ENCODE measurements at regions not wholly inside any gene's neighbourhood (a gene's known extent, or its start where the extent isn't known, plus 50 kb on each side); places are given as distances from the start of the nearest gene placed in this dataset.

GRCh38 chrX:15143825-15144121, 126.1 kb downstream of the ASB9 start:
- TF ChIP-seq, protein P1, sequence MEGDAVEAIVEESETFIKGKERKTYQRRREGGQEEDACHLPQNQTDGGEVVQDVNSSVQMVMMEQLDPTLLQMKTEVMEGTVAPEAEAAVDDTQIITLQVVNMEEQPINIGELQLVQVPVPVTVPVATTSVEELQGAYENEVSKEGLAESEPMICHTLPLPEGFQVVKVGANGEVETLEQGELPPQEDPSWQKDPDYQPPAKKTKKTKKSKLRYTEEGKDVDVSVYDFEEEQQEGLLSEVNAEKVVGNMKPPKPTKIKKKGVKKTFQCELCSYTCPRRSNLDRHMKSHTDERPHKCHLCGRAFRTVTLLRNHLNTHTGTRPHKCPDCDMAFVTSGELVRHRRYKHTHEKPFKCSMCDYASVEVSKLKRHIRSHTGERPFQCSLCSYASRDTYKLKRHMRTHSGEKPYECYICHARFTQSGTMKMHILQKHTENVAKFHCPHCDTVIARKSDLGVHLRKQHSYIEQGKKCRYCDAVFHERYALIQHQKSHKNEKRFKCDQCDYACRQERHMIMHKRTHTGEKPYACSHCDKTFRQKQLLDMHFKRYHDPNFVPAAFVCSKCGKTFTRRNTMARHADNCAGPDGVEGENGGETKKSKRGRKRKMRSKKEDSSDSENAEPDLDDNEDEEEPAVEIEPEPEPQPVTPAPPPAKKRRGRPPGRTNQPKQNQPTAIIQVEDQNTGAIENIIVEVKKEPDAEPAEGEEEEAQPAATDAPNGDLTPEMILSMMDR (IDR thresholded peaks at IDR 0.05; ENCODE audit: extremely low read depth in 1 of 2, insufficient read depth in 1 of 2, low read depth in 1 of 2, low read length in 2 of 2), result no peak
- TF ChIP-seq FOS (IDR thresholded peaks at IDR 0.05; ENCODE audit: borderline replicate concordance, insufficient read depth, low read length) (no peak), POLR2AphosphoS5 (IDR thresholded peaks at IDR 0.05; ENCODE audit: insufficient read depth, low read depth, low read length) (no peak), MAX (IDR thresholded peaks at IDR 0.05; ENCODE audit: insufficient read depth, insufficient read length) (no peak), EZH2 (IDR thresholded peaks at IDR 0.05; ENCODE audit: borderline replicate concordance, low read depth, low read length, severe bottlenecking) (no peak), POLR2A (IDR thresholded peaks at IDR 0.05; ENCODE audit: low read depth, low read length) (no peak)
